ENCODE measurements at regions not wholly inside any gene's neighbourhood (a gene's known extent, or its start where the extent isn't known, plus 50 kb on each side); places are given as distances from the start of the nearest gene placed in this dataset.

DNA sequence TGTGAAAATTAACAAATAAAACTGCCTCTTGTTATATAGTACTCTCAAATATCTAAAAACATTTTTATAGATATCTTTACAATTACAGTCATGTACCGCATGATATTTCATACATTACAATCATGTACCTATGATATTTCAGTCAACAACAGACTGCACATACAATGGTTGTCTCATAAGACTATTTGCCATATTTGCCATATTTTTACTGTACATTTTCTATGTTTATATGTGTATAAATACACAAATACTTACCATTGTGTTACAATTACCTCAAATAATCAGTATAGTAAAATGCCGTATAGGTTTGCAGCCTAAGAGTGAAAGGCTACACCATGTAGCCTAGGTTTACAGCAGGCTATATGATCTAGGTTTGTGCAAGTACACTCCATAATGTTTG lies 336.0 kb upstream of the PCDH15 start:
- TF ChIP-seq, protein P1, sequence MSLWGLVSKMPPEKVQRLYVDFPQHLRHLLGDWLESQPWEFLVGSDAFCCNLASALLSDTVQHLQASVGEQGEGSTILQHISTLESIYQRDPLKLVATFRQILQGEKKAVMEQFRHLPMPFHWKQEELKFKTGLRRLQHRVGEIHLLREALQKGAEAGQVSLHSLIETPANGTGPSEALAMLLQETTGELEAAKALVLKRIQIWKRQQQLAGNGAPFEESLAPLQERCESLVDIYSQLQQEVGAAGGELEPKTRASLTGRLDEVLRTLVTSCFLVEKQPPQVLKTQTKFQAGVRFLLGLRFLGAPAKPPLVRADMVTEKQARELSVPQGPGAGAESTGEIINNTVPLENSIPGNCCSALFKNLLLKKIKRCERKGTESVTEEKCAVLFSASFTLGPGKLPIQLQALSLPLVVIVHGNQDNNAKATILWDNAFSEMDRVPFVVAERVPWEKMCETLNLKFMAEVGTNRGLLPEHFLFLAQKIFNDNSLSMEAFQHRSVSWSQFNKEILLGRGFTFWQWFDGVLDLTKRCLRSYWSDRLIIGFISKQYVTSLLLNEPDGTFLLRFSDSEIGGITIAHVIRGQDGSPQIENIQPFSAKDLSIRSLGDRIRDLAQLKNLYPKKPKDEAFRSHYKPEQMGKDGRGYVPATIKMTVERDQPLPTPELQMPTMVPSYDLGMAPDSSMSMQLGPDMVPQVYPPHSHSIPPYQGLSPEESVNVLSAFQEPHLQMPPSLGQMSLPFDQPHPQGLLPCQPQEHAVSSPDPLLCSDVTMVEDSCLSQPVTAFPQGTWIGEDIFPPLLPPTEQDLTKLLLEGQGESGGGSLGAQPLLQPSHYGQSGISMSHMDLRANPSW (CRISPR knock-in tag; conservative IDR thresholded peaks at IDR 0.05; ENCODE audit: low read depth): no peak
- TF ChIP-seq, protein P2, sequence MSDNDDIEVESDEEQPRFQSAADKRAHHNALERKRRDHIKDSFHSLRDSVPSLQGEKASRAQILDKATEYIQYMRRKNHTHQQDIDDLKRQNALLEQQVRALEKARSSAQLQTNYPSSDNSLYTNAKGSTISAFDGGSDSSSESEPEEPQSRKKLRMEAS (CRISPR knock-in tag; IDR thresholded peaks at IDR 0.05): no peak
- TF ChIP-seq, protein P3, sequence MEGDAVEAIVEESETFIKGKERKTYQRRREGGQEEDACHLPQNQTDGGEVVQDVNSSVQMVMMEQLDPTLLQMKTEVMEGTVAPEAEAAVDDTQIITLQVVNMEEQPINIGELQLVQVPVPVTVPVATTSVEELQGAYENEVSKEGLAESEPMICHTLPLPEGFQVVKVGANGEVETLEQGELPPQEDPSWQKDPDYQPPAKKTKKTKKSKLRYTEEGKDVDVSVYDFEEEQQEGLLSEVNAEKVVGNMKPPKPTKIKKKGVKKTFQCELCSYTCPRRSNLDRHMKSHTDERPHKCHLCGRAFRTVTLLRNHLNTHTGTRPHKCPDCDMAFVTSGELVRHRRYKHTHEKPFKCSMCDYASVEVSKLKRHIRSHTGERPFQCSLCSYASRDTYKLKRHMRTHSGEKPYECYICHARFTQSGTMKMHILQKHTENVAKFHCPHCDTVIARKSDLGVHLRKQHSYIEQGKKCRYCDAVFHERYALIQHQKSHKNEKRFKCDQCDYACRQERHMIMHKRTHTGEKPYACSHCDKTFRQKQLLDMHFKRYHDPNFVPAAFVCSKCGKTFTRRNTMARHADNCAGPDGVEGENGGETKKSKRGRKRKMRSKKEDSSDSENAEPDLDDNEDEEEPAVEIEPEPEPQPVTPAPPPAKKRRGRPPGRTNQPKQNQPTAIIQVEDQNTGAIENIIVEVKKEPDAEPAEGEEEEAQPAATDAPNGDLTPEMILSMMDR (IDR thresholded peaks at IDR 0.05): no peak
- TF ChIP-seq NFYB (CRISPR knock-in tag; conservative IDR thresholded peaks at IDR 0.05; ENCODE audit: low read depth): no peak

Data from WTC11 (cell line).